ENCODE measurements at regions not wholly inside any gene's neighbourhood (a gene's known extent, or its start where the extent isn't known, plus 50 kb on each side); places are given as distances from the start of the nearest gene placed in this dataset.

- no peak for ATAC-seq
- WGBS (ENCODE audit: insufficient coverage): 86% methylated on average over 4 of the region's 4 CpGs
- H3K36me3 Mint-ChIP-seq: no peaks in the 10 kb centered on the region
- DNase-seq: no peak
- no peak for TF ChIP-seq CTCF (IDR thresholded peaks at IDR 0.05)
- no peaks in the 10 kb centered on the region for H3K4me1 ChIP-seq (ENCODE audit: control insufficient read depth, insufficient read depth, low read length)
- H3K36me3 ChIP-seq (ENCODE audit: control insufficient read depth, insufficient read depth, low read length): no peaks in the 10 kb centered on the region
- intact Hi-C loops (cut with micrococcal nuclease): no loop called here
- no peaks in the 10 kb centered on the region for H3K9me3 Mint-ChIP-seq
- H3K9me3 ChIP-seq (ENCODE audit: control insufficient read depth, insufficient read depth, low read length): no peaks in the 10 kb centered on the region
- no peak overlapping the region for H3K4me3 Mint-ChIP-seq
- no peak overlapping the region for H3K27ac Mint-ChIP-seq
- H3K4me3 ChIP-seq (ENCODE audit: low read length): no peak overlapping the region
- no peak overlapping the region for H3K27ac ChIP-seq (ENCODE audit: low read length)
- H3K27me3 ChIP-seq (ENCODE audit: control insufficient read depth, insufficient read depth, low read length): no peaks in the 10 kb centered on the region
- H3K4me1 Mint-ChIP-seq: no peaks in the 10 kb centered on the region
- H3K27me3 Mint-ChIP-seq (ENCODE audit: low read depth in 2 of 2): peaks cover 0 to 11% of the 10 kb centered on the region in 2 donors
Measured at GRCh38 chr6:138582573-138582972, 83.3 kb upstream of the NHSL1 start.

DNA sequence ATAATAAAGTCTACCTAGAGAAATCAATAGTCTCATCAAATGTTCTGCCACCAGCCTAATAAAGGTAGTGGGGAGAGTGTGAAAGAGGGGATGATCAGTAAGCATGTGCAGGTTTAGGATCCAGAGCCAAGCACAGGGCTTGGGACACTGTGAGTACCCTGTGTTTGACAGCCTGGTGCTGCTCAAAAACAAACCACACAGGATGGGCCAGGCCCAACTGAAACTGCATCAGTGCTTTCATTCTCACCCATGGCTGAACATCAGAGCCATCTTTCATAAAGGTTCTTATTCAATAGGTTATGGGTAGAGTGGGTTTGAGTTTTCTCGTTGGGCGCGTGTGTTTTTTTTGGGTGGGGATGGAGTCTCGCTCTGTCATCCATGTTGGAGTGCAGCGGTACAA, 87.3 kb upstream of the NHSL1 start:
- intact Hi-C loops (cut with micrococcal nuclease): no loop called here
- Histone ChIP-seq H3K27ac (ENCODE audit: low read length) (no peak overlapping the region), H3K36me3 (ENCODE audit: control insufficient read depth, insufficient read depth, low read length) (no peaks in the 10 kb centered on the region), H3K9me3 (ENCODE audit: control insufficient read depth, insufficient read depth, low read length) (no peaks in the 10 kb centered on the region), H3K4me1 (ENCODE audit: control insufficient read depth, insufficient read depth, low read length) (no peaks in the 10 kb centered on the region), H3K27me3 (ENCODE audit: control insufficient read depth, insufficient read depth, low read length) (no peaks in the 10 kb centered on the region), H3K4me3 (ENCODE audit: low read length) (no peak overlapping the region)
- no peak for TF ChIP-seq CTCF (IDR thresholded peaks at IDR 0.05)
- H3K27ac Mint-ChIP-seq: no peak overlapping the region
- H3K4me3 Mint-ChIP-seq: no peak overlapping the region
- H3K27me3 Mint-ChIP-seq (ENCODE audit: low read depth in 2 of 2): peaks cover 0 to 13% of the 10 kb centered on the region in 2 donors
- H3K9me3 Mint-ChIP-seq: no peaks in the 10 kb centered on the region
- no peak for DNase-seq
- peaks cover 4 to 10% of the 10 kb centered on the region in 2 donors for H3K4me1 Mint-ChIP-seq
- WGBS (ENCODE audit: insufficient coverage): 88% methylated on average over 5 of the region's 5 CpGs
- no peaks in the 10 kb centered on the region for H3K36me3 Mint-ChIP-seq
- no peak for ATAC-seq

DNA sequence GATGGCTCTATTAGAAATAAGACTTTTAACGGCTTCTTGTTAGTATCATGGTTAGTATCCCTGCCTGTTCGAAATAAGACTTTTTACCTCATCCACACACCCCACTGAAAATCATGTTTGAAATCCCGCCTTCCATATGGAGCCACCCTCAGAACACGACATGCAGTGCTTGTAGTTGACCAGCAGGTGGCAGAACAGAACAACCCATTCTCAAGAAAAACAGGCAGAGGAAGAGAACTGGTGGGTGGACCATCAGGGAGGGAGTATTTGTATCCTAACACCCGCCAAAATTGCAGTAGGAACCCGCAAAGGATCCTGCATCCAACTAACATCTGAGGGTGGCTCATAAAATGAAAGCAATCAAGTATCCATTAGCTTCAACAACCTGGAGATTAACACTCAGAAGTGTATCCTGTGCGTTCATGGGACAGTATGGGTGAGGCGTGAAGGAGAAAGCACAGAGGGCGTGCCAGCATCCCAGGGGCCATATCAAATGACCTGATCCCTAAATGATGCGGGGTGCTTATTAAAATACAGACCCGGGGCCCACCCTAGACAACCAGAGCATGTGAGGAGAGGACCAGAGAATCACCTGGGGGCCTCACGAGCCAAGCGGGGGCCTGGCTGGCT, 89.6 kb upstream of the NHSL1 start:
- whole genome bisulfite sequencing (ENCODE audit: insufficient coverage): 51% methylated on average over 13 of the region's 13 CpGs
- no peak overlapping the region for H3K27ac Mint-ChIP-seq
- H3K9me3 Mint-ChIP-seq: no peaks in the 10 kb centered on the region
- DNase-seq (peak; percentile 29 to 81), ATAC-seq (peak; percentile 70 to 80 (median 78))
- H3K36me3 Mint-ChIP-seq: no peaks in the 10 kb centered on the region
- peaks cover 0 to 6% of the 10 kb centered on the region in 2 donors for H3K27me3 Mint-ChIP-seq (ENCODE audit: low read depth in 2 of 2)
- Histone ChIP-seq H3K4me3 (ENCODE audit: low read length) (no peak overlapping the region), H3K27me3 (ENCODE audit: control insufficient read depth, insufficient read depth, low read length) (no peaks in the 10 kb centered on the region), H3K36me3 (ENCODE audit: control insufficient read depth, insufficient read depth, low read length) (no peaks in the 10 kb centered on the region), H3K9me3 (ENCODE audit: control insufficient read depth, insufficient read depth, low read length) (no peaks in the 10 kb centered on the region), H3K27ac (ENCODE audit: low read length) (no peak overlapping the region), H3K4me1 (ENCODE audit: control insufficient read depth, insufficient read depth, low read length) (peaks cover 5% of the 10 kb centered on the region)
- intact Hi-C loops (cut with micrococcal nuclease): loop anchor here (1.0 kb wide), 1 partner anchor 177 kb away; no protein-coding TSS in a partner anchor
- H3K4me3 Mint-ChIP-seq: no peak overlapping the region
- peaks cover 14 to 24% of the 10 kb centered on the region in 2 donors for H3K4me1 Mint-ChIP-seq
- TF ChIP-seq CTCF (IDR thresholded peaks at IDR 0.05): peak; percentile 86

Measured in natural killer cell (primary cell).